Hepatocyte (in vitro differentiated cells): ENCODE measurements at regions not wholly inside any gene's neighbourhood (a gene's known extent, or its start where the extent isn't known, plus 50 kb on each side); places are given as distances from the start of the nearest gene placed in this dataset.

Experiments used
- CTCF ChIP-seq: fragments of 200-600 bp; sonication (generic); IDR thresholded peaks from 2 replicates; pipeline ENCODE4 v1.5.1; 2016; ENCODE audit warnings: antibody characterized with exemption, mild to moderate bottlenecking; ENCODE audit not compliant: poor library complexity
- EZH2 ChIP-seq: fragments of 200-600 bp; sonication (generic); IDR thresholded peaks from 2 replicates; pipeline ENCODE4 v1.6.1; 2016; ENCODE audit warnings: antibody characterized with exemption, mild to moderate bottlenecking, borderline replicate concordance
- EZH2phosphoT487 ChIP-seq: fragments of 200-600 bp; sonication (generic); IDR thresholded peaks from one replicate; pipeline ENCODE4 v1.6.1; 2018; ENCODE audit warnings: antibody characterized with exemption, mild to moderate bottlenecking, low read depth, moderate library complexity; ENCODE audit not compliant: unreplicated experiment, severe bottlenecking

- TF ChIP-seq CTCF (no peak), EZH2 (no peak), EZH2phosphoT487 (no peak)
These were observed 507.1 kb downstream of the PLPP3 start for GRCh38 chr1:56072310-56072709.
